ENCODE measurements at regions not wholly inside any gene's neighbourhood (a gene's known extent, or its start where the extent isn't known, plus 50 kb on each side); places are given as distances from the start of the nearest gene placed in this dataset.
"Not testable (repeated sequence)": the region's sequence is repeated elsewhere in the genome, so short reads cannot be mapped to it uniquely, and the experiment has no call there.

- H3K4me3 ChIP-seq (ENCODE audit: low read length) = no peak overlapping the region
- no peak for TF ChIP-seq CTCF (conservative IDR thresholded peaks at IDR 0.05; ENCODE audit: low read length)
- DNase-seq (ENCODE audit: low read depth) = no peak
Measured at GRCh38 chr20:29790510-29790909, 1467.0 kb upstream of the DEFB115 start.

DNA sequence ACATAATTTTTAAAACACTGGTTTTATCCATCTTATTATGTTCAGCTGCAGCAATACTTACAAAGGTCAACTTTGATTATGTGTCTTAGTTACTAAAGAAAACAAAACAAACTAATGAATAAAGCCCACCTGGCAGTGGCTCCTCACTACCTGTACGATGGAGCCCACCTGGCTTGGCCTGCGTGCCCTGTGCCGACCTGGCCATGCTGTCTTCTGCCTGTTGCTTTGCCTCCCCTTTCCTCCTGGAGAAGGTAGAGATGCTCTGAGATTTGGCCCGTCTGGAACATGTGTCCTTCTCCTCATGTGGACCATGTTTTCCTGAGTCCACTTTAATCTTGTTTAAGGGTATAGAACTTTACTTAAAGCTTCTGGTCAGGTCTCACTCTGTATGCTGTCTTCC lies 1426.0 kb upstream of the DEFB115 start:
- DNase-seq (ENCODE audit: low read depth); H3K4me3 ChIP-seq (ENCODE audit: low read length): not testable (repeated sequence)

GRCh38 chr20:29868014-29868413 lies 1389.5 kb upstream of the DEFB115 start:
- H3K4me3 ChIP-seq (ENCODE audit: low read length); DNase-seq (ENCODE audit: low read depth): not testable (repeated sequence)

- not testable (repeated sequence) for H3K4me3 ChIP-seq (ENCODE audit: low read length); DNase-seq (ENCODE audit: low read depth)
Measured at GRCh38 chr20:29868688-29869087, 1388.8 kb upstream of the DEFB115 start.

DNA sequence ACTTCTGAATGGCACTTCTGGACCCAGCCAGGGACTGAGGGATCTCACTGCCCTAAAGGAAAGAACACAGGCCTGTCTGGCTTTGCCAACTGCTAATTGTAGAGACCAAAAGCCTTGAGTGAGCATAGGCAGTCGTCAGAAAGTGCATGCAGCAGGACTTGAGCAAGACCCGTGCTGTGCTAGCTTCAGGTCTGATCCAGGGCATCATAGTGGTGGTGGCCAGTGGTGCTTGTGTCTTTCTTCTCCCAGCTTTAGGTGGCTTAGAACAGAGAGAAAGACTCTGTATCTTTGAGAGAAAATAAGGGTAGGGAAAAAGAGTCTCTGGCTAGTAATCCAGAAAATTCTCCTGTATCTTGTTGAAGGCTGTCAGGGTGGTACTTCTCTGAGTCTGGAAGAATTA lies 1385.6 kb upstream of the DEFB115 start:
- H3K4me3 ChIP-seq (ENCODE audit: low read length); DNase-seq (ENCODE audit: low read depth): not testable (repeated sequence)

- peak; percentile 51 for DNase-seq (ENCODE audit: low read depth)
- TF ChIP-seq CTCF (conservative IDR thresholded peaks at IDR 0.05; ENCODE audit: low read length) = no peak
- peak overlapping the region; percentile 54 for H3K4me3 ChIP-seq (ENCODE audit: low read length)
Measured at GRCh38 chr20:29873946-29874345, 1383.5 kb upstream of the DEFB115 start.

GRCh38 chr20:29874476-29875202 lies 1382.8 kb upstream of the DEFB115 start:
- TF ChIP-seq CTCF (conservative IDR thresholded peaks at IDR 0.05; ENCODE audit: low read length) = no peak
- no peak overlapping the region for H3K4me3 ChIP-seq (ENCODE audit: low read length)
- DNase-seq (ENCODE audit: low read depth) = no peak

DNA sequence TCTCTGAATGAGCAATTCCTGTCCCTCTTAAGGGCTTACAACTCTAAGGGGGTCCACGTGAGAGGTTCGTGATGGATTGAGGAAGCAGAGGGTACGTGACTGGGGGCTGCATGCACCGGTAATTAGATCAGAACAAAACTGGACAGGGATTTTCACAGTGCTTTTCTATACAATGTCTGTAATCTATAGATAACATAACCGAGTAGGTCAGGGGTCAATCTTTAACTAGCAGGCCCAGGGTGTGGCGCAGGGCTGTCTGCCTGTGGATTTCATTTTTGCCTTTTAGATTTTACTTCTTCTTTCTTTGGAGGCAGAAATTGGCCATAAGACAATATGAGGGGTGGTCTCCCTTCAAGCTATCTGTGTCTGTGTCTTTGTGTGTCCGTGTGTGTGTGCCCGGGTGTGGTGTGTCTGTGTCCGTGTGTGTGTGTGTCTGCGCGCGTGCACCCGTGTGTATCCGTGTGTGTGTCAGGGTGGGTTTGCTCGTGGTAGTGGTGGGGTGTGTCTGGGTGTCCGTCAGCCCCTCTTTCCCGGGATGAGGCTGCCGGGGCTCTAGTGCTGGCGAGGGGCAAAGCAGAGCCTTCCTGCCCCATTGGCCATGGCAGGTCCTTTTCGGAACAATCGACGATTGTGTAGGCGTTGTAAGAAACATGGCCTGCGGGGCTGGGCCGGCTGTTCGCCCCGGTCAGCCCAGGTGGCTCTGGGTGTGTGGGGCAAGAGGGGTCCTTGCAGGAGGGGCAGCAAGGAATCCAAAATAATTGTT lies 1382.0 kb upstream of the DEFB115 start:
- DNase-seq (ENCODE audit: low read depth); H3K4me3 ChIP-seq (ENCODE audit: low read length): not testable (repeated sequence)

DNA sequence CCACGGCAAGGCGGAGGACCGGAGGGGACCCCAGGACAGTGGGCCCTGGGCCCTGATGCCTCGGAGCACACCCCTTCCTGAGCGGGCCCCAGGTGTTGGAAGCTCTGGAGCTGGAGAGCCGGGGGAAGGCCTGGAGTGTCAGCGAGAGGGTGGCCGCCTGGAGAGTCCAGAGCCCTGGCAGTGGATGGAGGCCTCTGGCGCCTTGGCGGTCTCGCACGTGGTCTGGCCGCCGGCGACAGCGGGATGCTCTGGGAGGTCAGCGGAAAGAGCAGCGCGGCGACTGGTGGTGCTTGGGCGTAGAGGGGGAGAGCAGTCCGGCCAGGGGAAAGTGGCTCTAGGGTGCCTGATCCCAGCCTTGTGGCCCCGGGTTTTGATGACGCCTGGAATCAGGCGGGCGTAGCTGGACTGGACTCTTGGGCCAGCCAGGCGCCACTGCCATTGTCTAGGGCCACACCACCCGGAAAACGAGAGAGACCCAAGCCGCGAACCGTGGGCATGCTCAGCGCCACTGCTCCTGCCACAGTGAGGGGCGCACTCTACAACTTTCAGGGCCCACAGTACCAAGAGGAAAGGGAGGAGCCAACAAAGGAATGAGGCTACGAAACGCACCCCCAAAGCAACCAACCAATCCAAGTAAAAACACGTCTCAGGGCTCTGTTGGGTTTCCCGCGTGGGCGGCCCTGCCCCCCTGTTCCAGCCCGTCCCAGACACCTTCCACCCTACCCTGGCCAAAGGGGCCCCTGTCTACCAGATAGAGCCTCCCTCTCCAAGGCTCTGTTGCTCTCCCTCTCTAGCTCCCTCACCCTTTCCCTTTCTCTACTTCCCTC lies 1381.2 kb upstream of the DEFB115 start:
- H3K4me3 ChIP-seq (ENCODE audit: low read length); DNase-seq (ENCODE audit: low read depth): not testable (repeated sequence)

DNA sequence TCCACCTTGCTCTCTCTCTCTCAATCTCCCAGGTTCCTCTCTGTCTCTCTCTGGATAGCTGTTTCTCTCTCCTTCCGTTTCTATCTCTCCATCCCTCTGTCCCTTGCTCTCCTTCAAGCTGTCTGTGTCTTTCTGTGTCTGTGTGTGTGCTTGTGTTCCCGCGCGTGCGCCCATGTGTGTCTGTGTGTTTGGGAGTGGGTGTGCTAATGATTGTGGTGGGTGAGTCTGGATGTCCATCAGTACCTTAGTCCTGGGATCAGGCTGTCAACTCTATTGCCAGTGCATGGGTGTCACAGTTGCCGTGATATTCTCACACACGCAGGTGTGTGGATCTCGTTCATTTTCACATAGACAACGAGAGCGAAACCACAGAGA lies 1380.6 kb upstream of the DEFB115 start:
- no peak overlapping the region for H3K4me3 ChIP-seq (ENCODE audit: low read length)
- DNase-seq (ENCODE audit: low read depth) = no peak
- TF ChIP-seq CTCF (conservative IDR thresholded peaks at IDR 0.05; ENCODE audit: low read length) = no peak

- not testable (repeated sequence) for H3K4me3 ChIP-seq (ENCODE audit: low read length); DNase-seq (ENCODE audit: low read depth)
Measured at GRCh38 chr20:29877411-29878280, 1379.8 kb upstream of the DEFB115 start.
